Heart right ventricle (tissue), 16 donors: ENCODE measurements at regions not wholly inside any gene's neighbourhood (a gene's known extent, or its start where the extent isn't known, plus 50 kb on each side); places are given as distances from the start of the nearest gene placed in this dataset.

Source experiments
- ATAC-seq, 8 donors: fragments of 200-7000 bp; cut with Tn5 transposase; one replicate each; pipeline ENCODE4 v1.9.1; 2020; ENCODE audit warnings: mild to moderate bottlenecking in 8 of 8, moderate library complexity in 8 of 8, moderate number of reproducible peaks in 1 of 8
- DNase-seq, 2 donors: peaks; one replicate each; pipeline ENCODE4 v3.0.0-alpha.2; 2020
- H3K27ac ChIP-seq, 10 donors: fragments of 200-600 bp; sonication (generic) in 2 of 10; one replicate each; pipeline versions ENCODE4 v1.5.0 to v1.8.0; 2020 to 2022; ENCODE audit warnings: mild to moderate bottlenecking in 3 of 10
- H3K27me3 ChIP-seq, 7 donors: fragments of 200-600 bp; one replicate each; pipeline ENCODE4 v1.8.0; 2021 to 2022; ENCODE audit warnings: mild to moderate bottlenecking in 2 of 7
- H3K36me3 ChIP-seq, 9 donors: fragments of 200-600 bp; sonication (generic) in 1 of 9; one replicate each; pipeline versions ENCODE4 v1.5.0 to v1.8.0; 2020 to 2022; ENCODE audit warnings: mild to moderate bottlenecking in 2 of 9
- H3K4me1 ChIP-seq, 9 donors: fragments of 200-600 bp; sonication (generic) in 1 of 9; one replicate each; pipeline versions ENCODE4 v1.5.0 to v1.8.0; 2020 to 2022; ENCODE audit warnings: mild to moderate bottlenecking in 4 of 9
- H3K4me3 ChIP-seq, 10 donors: fragments of 200-600 bp; sonication (generic) in 2 of 10; one replicate each; pipeline versions ENCODE4 v1.5.0 to v1.8.0; 2020 to 2022; ENCODE audit warnings: mild to moderate bottlenecking in 7 of 10, moderate library complexity in 2 of 10
- H3K9me3 ChIP-seq, 11 donors: fragments of 200-600 bp in 10 of 11; sonication (generic) in 2 of 11; one replicate each; pipeline versions ENCODE4 v1.5.0 to v1.8.0; 2013 to 2022; ENCODE audit warnings: mild to moderate bottlenecking in 2 of 11, control low read depth in 1 of 11, moderate library complexity in 1 of 11
- WGBS, 2 donors: extraction: QIAGEN DNeasy Blood & Tissue Kit; methylation state at CpG; one replicate each; pipeline ENCODE4 v1.1.7; 2013; ENCODE audit warnings: inconsistent platforms in 1 of 2; 5-methylcytosine and 5-hydroxymethylcytosine counted together
- intact Hi-C, 10 donors: fragments of 100-400 bp; cut with DNase I; formaldehyde crosslinking; loops; one replicate each; pipeline versions ENCODE4 v1.11.1 to v1.14.2; 2022
- TF ChIP-seq, protein P1 (sequence below), 9 donors: fragments of 200-600 bp; sonication (generic) in 2 of 9; IDR thresholded peaks; one replicate each; pipeline versions ENCODE4 v1.5.0 to v1.8.0; 2021 to 2022; ENCODE audit warnings: antibody characterized with exemption in 9 of 9, mild to moderate bottlenecking in 5 of 9, moderate library complexity in 1 of 9
- donor health status: Arrhythmogenic right ventricular cardiomyopathy.
- donor health status: ischemic (EF 13 %, LVEDD 7.1; RV severe dilation, severe dysfunction).
- donor health status: healthy with polysubstance abuse.
- donor health status: DM: no; HTN: yes; CAD: no.
- donor health status: DM: no; HTN: no; CAD: no.
- donor health status: ischemic (EF 25% LVEDD 6.9; RV normal size, moderate dysfunction).
- donor health status: ischemic (EF 25% LVEDD 5.7; RV mildly dilated, moderate dysfunction).
- donor health status: healthy.
- donor health status: DM: yes; HTN: yes; CAD: no.
- donor health status: Ischemic cardiomyopathy.
- donor health status: ischemic (EF 35%, LVEDD 5.7; RV mildly dilated, moderate dysfunction).
- donor health status: nonischemic (EF 11% LVEDD 7.7; RV severe dilation, severe dysfunction).
- donor health status: DM: yes; HTN: yes; CAD: no.
- donor health status: PGD.
- donor health status: ischemic (EF 29% LVEDD 5.4; RV normal size, mild dysfunction).
- donor health status: nonischemic (EF 23%, LVEDD 6.1; RV moderate dilation, normal function).

DNA sequence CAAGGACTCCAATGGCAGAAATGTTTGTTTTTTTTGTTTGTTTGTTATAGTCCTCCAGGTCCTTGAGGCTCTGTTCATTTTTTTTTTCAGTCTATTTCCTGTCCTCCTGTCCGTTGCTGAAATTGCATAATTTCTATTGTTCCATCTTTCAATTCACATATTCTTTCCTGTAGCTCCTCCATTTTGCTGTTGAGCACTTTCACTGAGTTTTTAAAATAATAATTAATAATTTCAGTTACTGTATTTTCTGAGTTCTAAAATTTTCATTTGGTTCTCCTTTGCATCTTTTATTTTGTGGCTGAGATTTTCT is 202.3 kb upstream of the AGR3 start:
- TF ChIP-seq, protein P1, sequence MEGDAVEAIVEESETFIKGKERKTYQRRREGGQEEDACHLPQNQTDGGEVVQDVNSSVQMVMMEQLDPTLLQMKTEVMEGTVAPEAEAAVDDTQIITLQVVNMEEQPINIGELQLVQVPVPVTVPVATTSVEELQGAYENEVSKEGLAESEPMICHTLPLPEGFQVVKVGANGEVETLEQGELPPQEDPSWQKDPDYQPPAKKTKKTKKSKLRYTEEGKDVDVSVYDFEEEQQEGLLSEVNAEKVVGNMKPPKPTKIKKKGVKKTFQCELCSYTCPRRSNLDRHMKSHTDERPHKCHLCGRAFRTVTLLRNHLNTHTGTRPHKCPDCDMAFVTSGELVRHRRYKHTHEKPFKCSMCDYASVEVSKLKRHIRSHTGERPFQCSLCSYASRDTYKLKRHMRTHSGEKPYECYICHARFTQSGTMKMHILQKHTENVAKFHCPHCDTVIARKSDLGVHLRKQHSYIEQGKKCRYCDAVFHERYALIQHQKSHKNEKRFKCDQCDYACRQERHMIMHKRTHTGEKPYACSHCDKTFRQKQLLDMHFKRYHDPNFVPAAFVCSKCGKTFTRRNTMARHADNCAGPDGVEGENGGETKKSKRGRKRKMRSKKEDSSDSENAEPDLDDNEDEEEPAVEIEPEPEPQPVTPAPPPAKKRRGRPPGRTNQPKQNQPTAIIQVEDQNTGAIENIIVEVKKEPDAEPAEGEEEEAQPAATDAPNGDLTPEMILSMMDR (IDR thresholded peaks at IDR 0.05), result no peak
- DNase-seq (no peak), ATAC-seq (no peak)
- Histone ChIP-seq H3K4me3 (no peak overlapping the region), H3K36me3 (no peaks in the 10 kb centered on the region), H3K4me1 (no peaks in the 10 kb centered on the region), H3K27me3 (no peaks in the 10 kb centered on the region), H3K27ac (no peak overlapping the region), H3K9me3 (peaks cover 0 to 15% (median 0%) of the 10 kb centered on the region in 11 donors)
- WGBS, 2 donors, result 37 to 68% methylated on average over 1 of the region's 1 CpG
- intact Hi-C loops, result no loop called here

DNA sequence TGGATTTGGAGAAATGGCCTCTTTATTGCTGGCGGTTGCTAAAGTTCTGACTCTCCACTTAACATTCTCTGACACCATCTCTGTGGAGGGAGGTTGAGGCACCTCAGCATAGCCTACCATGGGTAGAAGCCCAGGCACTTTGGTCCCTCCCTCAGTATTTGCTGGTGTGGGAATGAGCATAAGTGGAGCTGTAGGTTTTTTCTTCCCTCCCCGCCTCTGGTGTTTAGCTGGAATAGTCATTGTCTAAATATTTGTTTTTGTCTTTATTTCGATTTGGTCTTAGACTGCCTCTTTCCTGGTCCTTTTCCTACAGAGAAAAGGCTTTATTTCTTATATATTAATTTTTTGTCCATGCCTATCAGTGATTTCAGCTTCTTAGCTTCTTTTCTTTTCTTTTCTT is 203.4 kb upstream of the AGR3 start:
- ATAC-seq (no peak), DNase-seq (no peak)
- intact Hi-C loops, result no loop called here
- WGBS, 2 donors, result 91 to 95% methylated on average over 3 of the region's 3 CpGs
- Histone ChIP-seq H3K36me3 (no peaks in the 10 kb centered on the region), H3K4me1 (no peaks in the 10 kb centered on the region), H3K9me3 (peaks cover 0 to 12% (median 0%) of the 10 kb centered on the region in 11 donors), H3K27me3 (no peaks in the 10 kb centered on the region), H3K4me3 (no peak overlapping the region), H3K27ac (no peak overlapping the region)
- TF ChIP-seq, protein P1 (IDR thresholded peaks at IDR 0.05), result no peak

DNA sequence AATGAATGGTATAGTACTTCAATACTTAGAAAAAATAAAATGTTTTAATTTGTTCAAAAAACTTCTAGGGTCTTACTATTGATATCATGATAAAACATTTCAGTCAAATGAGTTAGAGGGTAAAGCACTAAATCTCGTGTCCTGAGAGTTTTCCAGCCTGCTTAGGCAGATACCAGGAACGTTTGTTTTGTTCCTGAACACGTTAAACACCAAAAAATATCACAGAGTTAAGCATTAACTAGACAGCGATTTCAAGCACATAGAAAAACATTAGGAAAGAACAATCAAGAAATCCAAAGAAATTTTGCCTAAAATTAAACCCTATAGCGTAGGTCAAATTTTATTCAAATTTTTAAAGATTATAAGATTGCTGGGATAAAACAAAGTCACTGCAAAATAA is 204.6 kb upstream of the AGR3 start:
- H3K9me3 ChIP-seq, result peaks cover 0 to under 1% (median 0%) of the 10 kb centered on the region in 11 donors
- TF ChIP-seq, protein P1 (IDR thresholded peaks at IDR 0.05), result no peak
- H3K27me3 ChIP-seq, result no peaks in the 10 kb centered on the region
- intact Hi-C loops, result no loop called here
- H3K4me1 ChIP-seq, result no peaks in the 10 kb centered on the region
- H3K27ac ChIP-seq, result no peak overlapping the region
- ATAC-seq (no peak), DNase-seq (no peak)
- H3K36me3 ChIP-seq, result no peaks in the 10 kb centered on the region
- no peak overlapping the region for H3K4me3 ChIP-seq
- WGBS, 2 donors, result 70 to 87% methylated on average over 5 of the region's 5 CpGs

DNA sequence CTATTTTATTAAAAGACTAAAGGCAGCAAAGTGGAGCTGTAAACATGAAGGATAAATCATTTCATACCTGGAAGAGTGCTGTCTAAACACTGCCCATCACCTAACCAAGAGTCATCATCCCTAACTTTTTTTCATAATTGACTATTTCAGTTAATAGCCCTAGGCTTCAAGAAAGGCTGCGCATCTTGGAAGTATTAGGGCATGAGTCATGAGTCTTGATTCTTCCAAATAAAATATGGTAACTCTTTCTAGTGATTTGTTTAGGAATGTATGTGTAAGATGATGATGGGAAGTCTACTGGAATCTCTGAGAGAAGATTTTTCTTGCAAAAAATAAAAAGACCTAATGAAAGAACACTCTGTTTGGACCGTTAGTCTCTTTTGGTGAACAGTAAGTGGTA is 207.7 kb upstream of the AHR start:
- no peak for DNase-seq
- intact Hi-C loops, result no loop called here
- Histone ChIP-seq H3K27ac (no peak overlapping the region), H3K36me3 (no peaks in the 10 kb centered on the region), H3K4me1 (peaks cover 0 to 4% (median 0%) of the 10 kb centered on the region in 9 donors), H3K9me3 (no peaks in the 10 kb centered on the region), H3K4me3 (no peak overlapping the region), H3K27me3 (no peaks in the 10 kb centered on the region)
- TF ChIP-seq, protein P1 (IDR thresholded peaks at IDR 0.05), result no peak
- 82 to 86% methylated on average over 2 of the region's 2 CpGs for WGBS, 2 donors
- ATAC-seq, result no peak

DNA sequence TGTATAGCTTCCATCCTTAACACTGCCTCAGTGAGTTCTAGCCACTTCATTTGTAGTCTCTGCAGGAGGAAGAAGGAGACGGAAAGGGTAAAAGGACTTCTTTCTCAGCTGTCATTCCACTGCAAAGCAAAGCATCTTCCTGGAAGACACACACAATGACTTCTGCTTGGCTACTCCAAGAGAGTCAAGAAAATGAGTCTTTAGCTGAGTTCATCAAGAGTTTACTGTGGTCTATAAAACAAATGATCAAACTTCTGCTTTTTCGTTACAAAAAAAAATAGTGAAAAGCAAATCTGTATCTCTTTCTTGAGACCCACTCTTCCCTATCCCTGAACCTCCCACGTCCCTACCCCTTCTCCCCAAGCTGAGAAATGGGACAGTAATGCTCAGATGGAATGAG is 205.0 kb upstream of the AHR start:
- no peaks in the 10 kb centered on the region for H3K36me3 ChIP-seq
- no peaks in the 10 kb centered on the region for H3K9me3 ChIP-seq
- peaks cover 0 to 10% (median 0%) of the 10 kb centered on the region in 9 donors for H3K4me1 ChIP-seq
- 68 to 81% methylated on average over 3 of the region's 3 CpGs for WGBS, 2 donors
- H3K27ac ChIP-seq, result peak overlapping the region in 1 of 10 donors; percentile 45
- no peak overlapping the region for H3K4me3 ChIP-seq
- DNase-seq (no peak), ATAC-seq (no peak)
- TF ChIP-seq, protein P1 (IDR thresholded peaks at IDR 0.05), result no peak
- intact Hi-C loops, result no loop called here
- H3K27me3 ChIP-seq, result no peaks in the 10 kb centered on the region
